ENCODE measurements at regions not wholly inside any gene's neighbourhood (a gene's known extent, or its start where the extent isn't known, plus 50 kb on each side); places are given as distances from the start of the nearest gene placed in this dataset.
"Not testable (repeated sequence)": the region's sequence is repeated elsewhere in the genome, so short reads cannot be mapped to it uniquely, and the experiment has no call there.

GRCh38 chr15:20305912-20306311 lies 235.7 kb downstream of the GOLGA6L6 start:
- TF ChIP-seq CTCF (IDR thresholded peaks at IDR 0.05; ENCODE audit: low read length); EZH2 (IDR thresholded peaks at IDR 0.05; ENCODE audit: borderline replicate concordance, low read length): not testable (repeated sequence)
